ENCODE measurements at regions not wholly inside any gene's neighbourhood (a gene's known extent, or its start where the extent isn't known, plus 50 kb on each side); places are given as distances from the start of the nearest gene placed in this dataset.

GRCh38 chr12:91704446-91704845, 441.2 kb downstream of the BTG1 start:
- TF ChIP-seq CTCF (IDR thresholded peaks at IDR 0.05; ENCODE audit: low read depth, low read length) (no peak), EZH2phosphoT487 (IDR thresholded peaks at IDR 0.05; ENCODE audit: low read depth) (no peak)

All from OCI-LY3 (cell line).